H9 (cell line): ENCODE measurements at regions not wholly inside any gene's neighbourhood (a gene's known extent, or its start where the extent isn't known, plus 50 kb on each side); places are given as distances from the start of the nearest gene placed in this dataset.

ENCODE experiments used
- DNase-seq: peaks from one replicate; pipeline ENCODE4 v3.0.0-alpha.2; 2017
- H2AFZ ChIP-seq: one replicate; pipeline ENCODE4 v1.6.1; 2013; ENCODE audit warnings: mild to moderate bottlenecking, low read length, control low read depth, moderate library complexity
- H2AK5ac ChIP-seq: 2 replicates; pipeline ENCODE4 v1.6.1; 2013; ENCODE audit warnings: low read length, control low read depth, mixed read lengths; ENCODE audit not compliant: insufficient read length
- H2BK120ac ChIP-seq: one replicate; pipeline ENCODE4 v1.6.1; 2013; ENCODE audit warnings: low read depth, mild to moderate bottlenecking, low read length, control low read depth, inconsistent platforms; ENCODE audit not compliant: poor library complexity, severe bottlenecking
- H2BK12ac ChIP-seq: 2 replicates; pipeline ENCODE4 v1.6.1; 2013; ENCODE audit warnings: low read length, control low read depth, mixed read lengths, low read depth; ENCODE audit not compliant: insufficient read length
- H2BK15ac ChIP-seq: 2 replicates; pipeline ENCODE4 v1.6.1; 2013; ENCODE audit warnings: low read depth, low read length, control low read depth
- H2BK20ac ChIP-seq: one replicate; pipeline ENCODE4 v1.6.1; 2013; ENCODE audit warnings: low read depth, mild to moderate bottlenecking, low read length, control low read depth, inconsistent platforms; ENCODE audit not compliant: poor library complexity, severe bottlenecking
- H2BK5ac ChIP-seq: 2 replicates; pipeline ENCODE4 v1.6.1; 2013; ENCODE audit warnings: low read length, control low read depth, mixed read lengths; ENCODE audit not compliant: insufficient read length
- H3K14ac ChIP-seq: 2 replicates; pipeline ENCODE4 v1.6.1; 2013; ENCODE audit warnings: low read length, control low read depth; ENCODE audit not compliant: insufficient read depth
- H3K18ac ChIP-seq: 2 replicates; pipeline ENCODE4 v1.6.1; 2013; ENCODE audit warnings: low read depth, mild to moderate bottlenecking, mixed read lengths, low read length, control low read depth; ENCODE audit not compliant: insufficient read length
- H3K23ac ChIP-seq: 2 replicates; pipeline ENCODE4 v1.6.1; 2013; ENCODE audit warnings: low read length, control low read depth, mixed read lengths, low read depth; ENCODE audit not compliant: insufficient read length
- H3K23me2 ChIP-seq: 2 replicates; pipeline ENCODE4 v1.6.1; 2013; ENCODE audit warnings: low read depth, mild to moderate bottlenecking, mixed read lengths, low read length, control low read depth; ENCODE audit not compliant: insufficient read length, poor library complexity, severe bottlenecking
- H3K27ac ChIP-seq: 2 replicates; pipeline ENCODE4 v1.5.1; 2013; ENCODE audit warnings: low read length, control low read depth, mixed read lengths, low read depth; ENCODE audit not compliant: insufficient read length
- H3K27me3 ChIP-seq: 2 replicates; pipeline ENCODE4 v1.6.1; 2013; ENCODE audit warnings: low read length, control low read depth, inconsistent platforms; ENCODE audit not compliant: insufficient read depth
- H3K4ac ChIP-seq: 2 replicates; pipeline ENCODE4 v1.6.1; 2013; ENCODE audit warnings: low read depth, mild to moderate bottlenecking, control low read depth, inconsistent platforms, low read length, moderate library complexity
- H3K4me1 ChIP-seq: 2 replicates; pipeline ENCODE4 v1.6.1; 2013; ENCODE audit warnings: low read length, control low read depth, inconsistent platforms; ENCODE audit not compliant: insufficient read depth
- H3K4me2 ChIP-seq: 2 replicates; pipeline ENCODE4 v1.6.1; 2013; ENCODE audit warnings: low read length, control low read depth, mixed read lengths; ENCODE audit not compliant: insufficient read length, insufficient read depth
- H3K56ac ChIP-seq: 2 replicates; pipeline ENCODE4 v1.6.1; 2013; ENCODE audit warnings: low read depth, mild to moderate bottlenecking, mixed read lengths, low read length, control low read depth; ENCODE audit not compliant: insufficient read length
- H3K79me1 ChIP-seq: 2 replicates; pipeline ENCODE4 v1.6.1; 2013; ENCODE audit warnings: low read depth, mild to moderate bottlenecking, moderate library complexity, low read length, control low read depth, inconsistent platforms; ENCODE audit not compliant: insufficient read depth, poor library complexity, severe bottlenecking
- H3K79me2 ChIP-seq: 2 replicates; pipeline ENCODE4 v1.6.1; 2013; ENCODE audit warnings: low read length, control low read depth, inconsistent platforms; ENCODE audit not compliant: insufficient read depth
- H3K9ac ChIP-seq: 2 replicates; pipeline ENCODE4 v1.6.1; 2013; ENCODE audit warnings: low read length, control low read depth, mixed read lengths; ENCODE audit not compliant: insufficient read length; ENCODE audit errors: extremely low read depth
- H3K9me3 ChIP-seq: one replicate; pipeline ENCODE4 v1.6.1; 2013; ENCODE audit warnings: low read depth, low read length, inconsistent platforms; ENCODE audit not compliant: control insufficient read depth
- H3T11ph ChIP-seq: one replicate; pipeline ENCODE4 v1.6.1; 2013; ENCODE audit warnings: mild to moderate bottlenecking, low read length, control low read depth, inconsistent platforms
- H4K20me1 ChIP-seq: one replicate; pipeline ENCODE4 v1.6.1; 2013; ENCODE audit not compliant: control insufficient read depth, insufficient read length, insufficient read depth
- H4K5ac ChIP-seq: 2 replicates; pipeline ENCODE4 v1.6.1; 2013; ENCODE audit warnings: low read depth, mild to moderate bottlenecking, mixed read lengths, low read length, control low read depth; ENCODE audit not compliant: insufficient read length
- H4K8ac ChIP-seq: replicated peaks from 2 replicates; pipeline ENCODE4 v1.6.1; 2013; ENCODE audit warnings: low read length, control low read depth, mixed read lengths, low read depth; ENCODE audit not compliant: insufficient read length
- H4K91ac ChIP-seq: 2 replicates; pipeline ENCODE4 v1.6.1; 2013; ENCODE audit warnings: low read depth, mild to moderate bottlenecking, moderate library complexity, mixed read lengths, low read length, control low read depth; ENCODE audit not compliant: insufficient read length
- H3K27ac Mint-ChIP-seq, 3 experiments: 2 replicates in 2 of 3; 3 replicates in 1 of 3; pipeline ENCODE4 v1.8.0; 2020 to 2021; ENCODE audit warnings: mixed read lengths in 3 of 3, mild to moderate bottlenecking in 1 of 3, moderate library complexity in 1 of 3
- H3K27me3 Mint-ChIP-seq: 2 replicates; pipeline ENCODE4 v1.8.0; 2021; ENCODE audit warnings: low read depth, mild to moderate bottlenecking, moderate library complexity, mixed read lengths
- H3K36me3 Mint-ChIP-seq, 3 experiments: 2 replicates in 2 of 3; 3 replicates in 1 of 3; pipeline ENCODE4 v1.8.0; 2020 to 2021; ENCODE audit warnings: low read depth in 3 of 3, mixed read lengths in 3 of 3; ENCODE audit not compliant: insufficient read depth in 1 of 3
- H3K4me1 Mint-ChIP-seq, 2 experiments: 2 replicates each; pipeline ENCODE4 v1.8.0; 2020; ENCODE audit warnings: mixed read lengths in 2 of 2
- H3K4me3 Mint-ChIP-seq, 2 experiments: 2 replicates in 1 of 2; 3 replicates in 1 of 2; pipeline ENCODE4 v1.8.0; 2020 to 2021; ENCODE audit warnings: mild to moderate bottlenecking in 2 of 2, mixed read lengths in 2 of 2, moderate library complexity in 1 of 2
- H3K9me3 Mint-ChIP-seq, 2 experiments: 2 replicates in 1 of 2; 3 replicates in 1 of 2; pipeline ENCODE4 v1.8.0; 2020; ENCODE audit warnings: mild to moderate bottlenecking in 2 of 2, mixed read lengths in 2 of 2, moderate library complexity in 1 of 2
- WGBS: extraction: QIAGEN DNeasy Blood & Tissue Kit; methylation state at CpG from one replicate; pipeline ENCODE4 v1.1.7; 2013; ENCODE audit warnings: missing lambda C conversion rate, low lambda C conversion rate, mixed read lengths; ENCODE audit not compliant: insufficient read length; ENCODE audit errors: extremely low coverage; 5-methylcytosine and 5-hydroxymethylcytosine counted together
- TF ChIP-seq, protein P1 (sequence below): fragments of 200-600 bp; sonication (generic); conservative IDR thresholded peaks from 3 replicates; pipeline ENCODE4 v1.8.0; 2021; ENCODE audit warnings: antibody characterized with exemption, mild to moderate bottlenecking

DNA sequence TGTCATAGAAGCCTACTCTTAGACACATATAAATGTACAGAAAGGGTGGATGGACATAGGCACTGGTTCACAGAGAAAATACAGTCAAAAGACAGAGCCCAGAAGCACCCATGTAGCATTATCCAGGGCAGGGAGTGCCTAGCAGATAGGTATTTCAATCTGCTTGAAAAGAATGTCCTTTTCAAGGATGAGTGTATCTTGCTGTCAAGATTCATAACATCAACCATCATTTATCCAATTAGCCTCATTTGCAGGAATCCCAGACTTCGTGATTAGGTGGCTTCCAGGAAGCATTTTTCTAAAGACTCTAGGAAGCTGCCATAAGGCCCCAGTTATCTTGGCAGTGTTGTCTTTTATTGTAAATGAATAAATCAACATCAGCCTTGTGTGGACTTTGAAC, 55.6 kb downstream of the SCN11A start:
- Histone ChIP-seq H3K23me2 (no peaks in the 10 kb centered on the region), H3K4me1 (no peaks in the 10 kb centered on the region; the same call in 1 of the 2 replicates), H3K4ac (no peak overlapping the region), H2AFZ (no peak overlapping the region), H4K20me1 (no peaks in the 10 kb centered on the region), H2BK12ac (no peak overlapping the region), H3K79me1 (no peaks in the 10 kb centered on the region), H3K9me3 (no peaks in the 10 kb centered on the region), H3K79me2 (no peaks in the 10 kb centered on the region), H3K56ac (no peak overlapping the region), H2BK120ac (no peak overlapping the region), H4K8ac (no peak overlapping the region), H3K14ac (no peak overlapping the region), H3K27me3 (no peaks in the 10 kb centered on the region), H4K91ac (no peak overlapping the region), H3K27ac (no peak overlapping the region), H2AK5ac (no peak overlapping the region), H3K23ac (no peak overlapping the region), H3K4me2 (no peak overlapping the region), H2BK20ac (no peak overlapping the region), H4K5ac (no peak overlapping the region), H2BK15ac (no peak overlapping the region), H3K18ac (no peak overlapping the region), H3T11ph (no peak overlapping the region), H2BK5ac (no peak overlapping the region), H3K9ac (no peak overlapping the region)
- peaks cover 16 to 17% of the 10 kb centered on the region in 2 experiments for H3K4me1 Mint-ChIP-seq
- no peak overlapping the region for H3K4me3 Mint-ChIP-seq
- no peak for DNase-seq
- no peaks in the 10 kb centered on the region for H3K27me3 Mint-ChIP-seq
- WGBS: no CpG with 5 or more reads among the region's 1 CpG
- no peaks in the 10 kb centered on the region for H3K36me3 Mint-ChIP-seq
- no peaks in the 10 kb centered on the region; a peak in 1 of 5 replicates for H3K9me3 Mint-ChIP-seq
- TF ChIP-seq, protein P1, sequence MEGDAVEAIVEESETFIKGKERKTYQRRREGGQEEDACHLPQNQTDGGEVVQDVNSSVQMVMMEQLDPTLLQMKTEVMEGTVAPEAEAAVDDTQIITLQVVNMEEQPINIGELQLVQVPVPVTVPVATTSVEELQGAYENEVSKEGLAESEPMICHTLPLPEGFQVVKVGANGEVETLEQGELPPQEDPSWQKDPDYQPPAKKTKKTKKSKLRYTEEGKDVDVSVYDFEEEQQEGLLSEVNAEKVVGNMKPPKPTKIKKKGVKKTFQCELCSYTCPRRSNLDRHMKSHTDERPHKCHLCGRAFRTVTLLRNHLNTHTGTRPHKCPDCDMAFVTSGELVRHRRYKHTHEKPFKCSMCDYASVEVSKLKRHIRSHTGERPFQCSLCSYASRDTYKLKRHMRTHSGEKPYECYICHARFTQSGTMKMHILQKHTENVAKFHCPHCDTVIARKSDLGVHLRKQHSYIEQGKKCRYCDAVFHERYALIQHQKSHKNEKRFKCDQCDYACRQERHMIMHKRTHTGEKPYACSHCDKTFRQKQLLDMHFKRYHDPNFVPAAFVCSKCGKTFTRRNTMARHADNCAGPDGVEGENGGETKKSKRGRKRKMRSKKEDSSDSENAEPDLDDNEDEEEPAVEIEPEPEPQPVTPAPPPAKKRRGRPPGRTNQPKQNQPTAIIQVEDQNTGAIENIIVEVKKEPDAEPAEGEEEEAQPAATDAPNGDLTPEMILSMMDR: no peak
- no peak overlapping the region for H3K27ac Mint-ChIP-seq
